GM23248 (cell line): ENCODE measurements at regions not wholly inside any gene's neighbourhood (a gene's known extent, or its start where the extent isn't known, plus 50 kb on each side); places are given as distances from the start of the nearest gene placed in this dataset.
"Not testable (repeated sequence)": the region's sequence is repeated elsewhere in the genome, so short reads cannot be mapped to it uniquely, and the experiment has no call there.

Experiments
- DNase-seq: peaks from one replicate; pipeline ENCODE4 v3.0.0-alpha.2; 2015
- H2AFZ ChIP-seq: fragments of 200-600 bp; sonication (generic); 2 replicates; pipeline ENCODE4 v1.6.1; 2016; ENCODE audit warnings: antibody characterized with exemption
- H3F3A ChIP-seq: fragments of 200-600 bp; sonication (generic); 2 replicates; pipeline ENCODE4 v1.6.1; 2016; ENCODE audit warnings: mild to moderate bottlenecking, antibody characterized with exemption, mixed run types; ENCODE audit not compliant: insufficient read depth
- H3K27ac ChIP-seq: fragments of 200-600 bp; sonication (generic); 2 replicates; pipeline ENCODE4 v1.5.1; 2016; ENCODE audit warnings: mild to moderate bottlenecking
- H3K27me3 ChIP-seq: fragments of 200-600 bp; sonication (generic); replicated peaks from 2 replicates; pipeline ENCODE4 v1.6.1; 2016; ENCODE audit warnings: mild to moderate bottlenecking; ENCODE audit not compliant: insufficient read depth
- H3K36me3 ChIP-seq: fragments of 200-600 bp; sonication (generic); 2 replicates; pipeline ENCODE4 v1.6.1; 2016; ENCODE audit warnings: low read depth, mild to moderate bottlenecking
- H3K4me1 ChIP-seq: fragments of 200-600 bp; sonication (generic); 2 replicates; pipeline ENCODE4 v1.6.1; 2016; ENCODE audit warnings: mild to moderate bottlenecking; ENCODE audit not compliant: insufficient read depth
- H3K4me2 ChIP-seq: fragments of 200-600 bp; sonication (generic); one replicate; pipeline ENCODE4 v1.6.1; 2016; ENCODE audit warnings: mild to moderate bottlenecking; ENCODE audit not compliant: unreplicated experiment
- H3K4me3 ChIP-seq: fragments of 200-600 bp; sonication (generic); 2 replicates; pipeline ENCODE4 v1.5.1; 2016; ENCODE audit warnings: mild to moderate bottlenecking
- H3K79me2 ChIP-seq: fragments of 200-600 bp; sonication (generic); 2 replicates; pipeline ENCODE4 v1.6.1; 2016; ENCODE audit warnings: mild to moderate bottlenecking; ENCODE audit not compliant: insufficient read depth
- H3K9ac ChIP-seq: fragments of 200-600 bp; sonication (generic); 2 replicates; pipeline ENCODE4 v1.6.1; 2016; ENCODE audit warnings: mild to moderate bottlenecking
- H3K9me2 ChIP-seq: fragments of 200-600 bp; sonication (generic); 2 replicates; pipeline ENCODE4 v1.6.1; 2016; ENCODE audit warnings: mixed run types, mild to moderate bottlenecking, moderate library complexity; ENCODE audit not compliant: insufficient read depth
- H3K9me3 ChIP-seq: fragments of 200-600 bp; sonication (generic); one replicate; pipeline ENCODE4 v1.6.1; 2017; ENCODE audit warnings: low read depth
- H4K20me1 ChIP-seq: fragments of 200-600 bp; sonication (generic); 2 replicates; pipeline ENCODE4 v1.6.0; 2016; ENCODE audit not compliant: insufficient read depth
- EZH2 ChIP-seq: fragments of 200-600 bp; sonication (generic); IDR thresholded peaks from 2 replicates; pipeline ENCODE4 v1.6.1; 2018; ENCODE audit warnings: antibody characterized with exemption, mild to moderate bottlenecking; ENCODE audit not compliant: insufficient read depth, poor library complexity, severe bottlenecking
- EZH2phosphoT487 ChIP-seq: fragments of 200-600 bp; sonication (generic); IDR thresholded peaks from 2 replicates; pipeline ENCODE4 v1.6.1; 2018; ENCODE audit warnings: antibody characterized with exemption, moderate library complexity, mild to moderate bottlenecking, low read depth; ENCODE audit not compliant: insufficient read depth
- WGBS, 2 experiments: methylation state at CpG; one replicate each; pipeline ENCODE4 v1.1.6; 2015 to 2017; ENCODE audit warnings: low lambda C conversion rate in 2 of 2, low coverage in 1 of 2; ENCODE audit errors: missing lambda C conversion rate in 2 of 2; 5-methylcytosine and 5-hydroxymethylcytosine counted together
- in situ Hi-C: fragments of 300-500 bp; cut with MboI; formaldehyde crosslinking; loops from 2 replicates; pipeline ENCODE4 v1.15.0; 2020

DNA sequence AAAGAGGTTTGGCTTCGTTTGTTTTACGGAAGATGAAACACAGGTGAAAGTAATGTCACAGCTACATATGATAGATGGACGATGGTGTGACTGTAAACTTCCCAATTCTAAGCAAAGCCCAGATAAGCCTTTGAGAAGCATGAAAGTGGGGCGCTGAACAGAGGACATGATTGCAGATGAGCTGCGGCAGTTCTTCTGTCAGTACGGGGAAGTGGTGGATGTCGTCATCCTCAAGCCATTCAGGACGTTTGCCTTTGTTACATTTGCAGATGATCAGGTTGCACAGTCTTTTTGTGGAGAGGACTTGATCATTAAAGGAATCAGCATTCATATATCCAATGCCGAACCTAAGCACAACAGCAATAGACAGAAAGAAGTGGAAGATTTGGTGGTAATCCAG is 111.5 kb upstream of the DIAPH3 start:
- Histone ChIP-seq H3K9me2 (no peaks in the 10 kb centered on the region), H3K4me1 (no peaks in the 10 kb centered on the region), H3K4me3 (no peak overlapping the region), H3K27me3 (peaks cover 17% of the 10 kb centered on the region; the same call in 1 of the 2 replicates), H3K27ac (no peak overlapping the region), H3F3A (no peaks in the 10 kb centered on the region), H3K9ac (no peak overlapping the region), H3K9me3 (no peaks in the 10 kb centered on the region), H3K79me2 (no peaks in the 10 kb centered on the region), H4K20me1 (no peaks in the 10 kb centered on the region), H2AFZ (no peak overlapping the region), H3K36me3 (no peaks in the 10 kb centered on the region), H3K4me2 (no peak overlapping the region)
- in situ Hi-C loops: no loop called here
- no peak for DNase-seq
- TF ChIP-seq EZH2 (no peak), EZH2phosphoT487 (no peak)
- 35 to 38% methylated on average over 9 of the region's 9 CpGs for WGBS, 2 experiments

DNA sequence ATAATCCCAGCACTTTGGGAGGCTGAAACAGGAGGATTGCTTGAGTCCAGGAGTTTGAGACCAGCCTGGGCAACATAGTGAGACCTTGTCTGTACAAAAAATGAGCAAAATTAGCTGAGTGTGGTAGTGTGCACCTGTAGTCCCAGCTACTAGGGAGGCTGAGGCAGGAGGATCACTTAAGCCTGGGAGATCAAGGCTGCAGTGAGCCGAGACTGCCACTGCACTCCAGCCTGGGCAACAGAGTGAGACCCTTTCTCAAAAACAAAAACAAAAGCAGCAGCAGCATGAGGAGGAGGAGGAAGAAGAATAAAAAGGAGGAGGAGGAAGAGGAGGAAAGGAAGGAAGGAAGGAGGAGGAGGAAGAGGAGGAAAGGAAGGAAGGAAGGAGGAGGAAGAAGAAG is 116.5 kb upstream of the TDRD3 start:
- DNase-seq, H4K20me1 ChIP-seq, H3K79me2 ChIP-seq, H3K27ac ChIP-seq, H3K9ac ChIP-seq, in situ Hi-C loops, H2AFZ ChIP-seq, H3K4me2 ChIP-seq, H3K9me3 ChIP-seq, H3F3A ChIP-seq, H3K4me1 ChIP-seq, H3K4me3 ChIP-seq, H3K9me2 ChIP-seq, H3K36me3 ChIP-seq: not testable (repeated sequence)
- 45 to 63% methylated on average over 1 of the region's 1 CpG for WGBS, 2 experiments
- H3K27me3 ChIP-seq: peaks cover 17% of the 10 kb centered on the region

DNA sequence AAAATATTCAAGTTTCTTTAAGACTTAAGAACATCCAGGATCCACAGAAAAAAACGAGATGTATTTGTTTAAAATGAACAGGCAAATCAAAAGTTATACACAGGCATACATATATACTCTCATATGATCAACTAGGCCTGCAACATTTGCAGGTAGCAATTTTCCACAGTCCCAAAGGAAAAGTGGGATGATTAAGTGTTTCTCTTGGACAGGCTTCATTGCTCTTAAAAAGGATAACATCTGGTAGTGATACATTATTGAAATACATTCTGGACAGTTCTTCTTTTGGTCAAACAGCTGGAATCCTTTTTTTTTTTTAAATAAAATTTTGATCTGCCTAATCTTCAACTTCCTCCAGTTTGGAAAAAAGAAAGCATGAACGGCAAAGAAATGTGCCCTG is 114.8 kb upstream of the TDRD3 start:
- Histone ChIP-seq H3F3A (no peaks in the 10 kb centered on the region), H4K20me1 (no peaks in the 10 kb centered on the region), H3K36me3 (no peaks in the 10 kb centered on the region), H2AFZ (no peak overlapping the region), H3K4me2 (no peak overlapping the region), H3K27ac (no peak overlapping the region), H3K27me3 (peaks cover 17% of the 10 kb centered on the region), H3K4me3 (no peak overlapping the region), H3K9ac (no peak overlapping the region), H3K9me2 (no peaks in the 10 kb centered on the region), H3K4me1 (no peaks in the 10 kb centered on the region), H3K9me3 (no peaks in the 10 kb centered on the region), H3K79me2 (no peaks in the 10 kb centered on the region)
- TF ChIP-seq EZH2phosphoT487: no peak
- TF ChIP-seq EZH2: no peak
- WGBS, 2 experiments: 0 to 2% methylated on average over 2 of the region's 2 CpGs
- no peak for DNase-seq
- in situ Hi-C loops: no loop called here

GRCh38 chr13:60282708-60283107 is 114.3 kb upstream of the TDRD3 start:
- Histone ChIP-seq H3K4me1 (no peaks in the 10 kb centered on the region), H3K4me3 (no peak overlapping the region), H3K79me2 (no peaks in the 10 kb centered on the region), H3F3A (no peaks in the 10 kb centered on the region), H3K27ac (no peak overlapping the region), H2AFZ (no peak overlapping the region), H3K27me3 (peaks cover 17% of the 10 kb centered on the region), H3K9me3 (no peaks in the 10 kb centered on the region), H3K9me2 (no peaks in the 10 kb centered on the region), H3K4me2 (no peak overlapping the region), H3K9ac (no peak overlapping the region), H3K36me3 (no peaks in the 10 kb centered on the region), H4K20me1 (no peaks in the 10 kb centered on the region)
- TF ChIP-seq EZH2: no peak
- no peak for TF ChIP-seq EZH2phosphoT487
- 0% methylated on average over 1 of the region's 1 CpG; no CpG with 5 or more reads in 1 of the 2 experiments for WGBS, 2 experiments
- no peak for DNase-seq
- in situ Hi-C loops: no loop called here

DNA sequence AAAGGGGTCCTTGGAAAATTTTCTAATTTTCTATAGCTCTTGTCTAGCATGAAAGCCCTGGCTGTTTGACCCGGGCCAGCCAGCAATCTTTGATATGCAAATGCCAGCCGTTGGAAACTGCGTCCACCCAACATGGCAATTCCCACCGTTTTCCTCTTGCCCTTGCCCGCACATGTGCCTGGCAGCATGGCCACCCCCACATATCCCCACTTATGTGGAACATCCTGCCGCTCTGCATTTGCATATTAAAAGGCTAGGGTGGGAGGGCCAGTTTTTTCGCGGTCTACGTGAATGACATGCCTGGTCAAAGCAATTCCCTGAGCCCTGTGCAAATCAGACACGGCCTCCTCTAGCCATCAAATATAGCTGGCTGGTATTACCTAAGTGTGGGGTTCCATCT is 110.3 kb upstream of the TDRD3 start:
- no peak overlapping the region for H3K27ac ChIP-seq
- no peaks in the 10 kb centered on the region for H3K4me1 ChIP-seq
- no peaks in the 10 kb centered on the region for H3K9me2 ChIP-seq
- in situ Hi-C loops: no loop called here
- peaks cover 9% of the 10 kb centered on the region for H3K27me3 ChIP-seq
- 53 to 66% methylated on average over 10 of the region's 10 CpGs for WGBS, 2 experiments
- no peaks in the 10 kb centered on the region for H3K9me3 ChIP-seq
- no peak overlapping the region for H2AFZ ChIP-seq
- TF ChIP-seq EZH2phosphoT487 (no peak), EZH2 (no peak)
- no peak overlapping the region for H3K4me2 ChIP-seq
- no peak overlapping the region for H3K9ac ChIP-seq
- no peaks in the 10 kb centered on the region for H3F3A ChIP-seq
- H3K4me3 ChIP-seq: no peak overlapping the region
- no peaks in the 10 kb centered on the region for H3K79me2 ChIP-seq
- no peaks in the 10 kb centered on the region for H4K20me1 ChIP-seq
- DNase-seq: no peak
- H3K36me3 ChIP-seq: no peaks in the 10 kb centered on the region
